Activated naive CD4-positive, alpha-beta T cell treated with anti-CD3 and anti-CD28 coated beads for 36 hours (primary cell): ENCODE measurements at regions not wholly inside any gene's neighbourhood (a gene's known extent, or its start where the extent isn't known, plus 50 kb on each side); places are given as distances from the start of the nearest gene placed in this dataset.

ENCODE experiments used
- CTCF ChIA-PET: fragments of 350-600 bp; sonication (Branson Sonifier 250); formaldehyde crosslinking; loops from one replicate; lab custom pipeline; 2021; ENCODE audit warnings: antibody characterized with exemption; lab: Charles Lee
- DNase-seq: peaks from one replicate; pipeline ENCODE4 v3.0.0-alpha.2; 2020
- H3K27ac Mint-ChIP-seq: one replicate; pipeline ENCODE4 v1.8.0; 2021; ENCODE audit warnings: mild to moderate bottlenecking, mixed read lengths
- H3K27me3 Mint-ChIP-seq: one replicate; pipeline ENCODE4 v1.8.0; 2021; ENCODE audit warnings: low read depth, mixed read lengths
- H3K36me3 Mint-ChIP-seq: one replicate; pipeline ENCODE4 v1.8.0; 2021; ENCODE audit warnings: low read depth, mixed read lengths
- H3K4me1 Mint-ChIP-seq: one replicate; pipeline ENCODE4 v1.8.0; 2021; ENCODE audit warnings: low read depth, mixed read lengths
- H3K4me3 Mint-ChIP-seq: one replicate; pipeline ENCODE4 v1.8.0; 2021; ENCODE audit warnings: mild to moderate bottlenecking, moderate library complexity, mixed read lengths
- H3K9me3 Mint-ChIP-seq: one replicate; pipeline ENCODE4 v1.8.0; 2021; ENCODE audit warnings: mixed read lengths
- intact Hi-C: fragments of 100-400 bp; cut with micrococcal nuclease; formaldehyde crosslinking; loops from one replicate; pipeline ENCODE4 v1.15.1; 2023

DNA sequence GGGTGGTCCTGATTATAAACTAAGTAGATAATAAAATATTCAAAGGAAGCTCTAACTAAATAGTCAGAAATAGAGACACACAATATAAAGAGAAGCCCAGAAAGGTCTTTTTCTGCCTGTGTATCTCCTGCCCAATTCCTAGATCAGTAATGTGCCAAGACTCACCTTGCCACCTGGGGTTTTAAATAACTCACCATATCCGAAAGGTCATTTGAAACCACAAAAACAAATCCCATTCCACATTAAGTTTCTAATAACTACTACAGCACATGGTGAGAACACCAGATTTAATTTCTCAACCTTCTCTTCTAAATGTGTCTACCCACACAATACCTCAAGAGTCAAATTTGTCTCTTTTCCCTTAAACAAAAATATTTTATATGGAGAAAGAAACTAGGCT lies 75.2 kb downstream of the ZNF608 start:
- Mint-ChIP-seq H3K27me3 (no peaks in the 10 kb centered on the region), H3K36me3 (no peaks in the 10 kb centered on the region), H3K27ac (no peak overlapping the region), H3K4me1 (no peaks in the 10 kb centered on the region), H3K9me3 (no peaks in the 10 kb centered on the region), H3K4me3 (no peak overlapping the region)
- no peak for DNase-seq
- CTCF ChIA-PET: no interaction called here
- intact Hi-C loops: no loop called here

DNA sequence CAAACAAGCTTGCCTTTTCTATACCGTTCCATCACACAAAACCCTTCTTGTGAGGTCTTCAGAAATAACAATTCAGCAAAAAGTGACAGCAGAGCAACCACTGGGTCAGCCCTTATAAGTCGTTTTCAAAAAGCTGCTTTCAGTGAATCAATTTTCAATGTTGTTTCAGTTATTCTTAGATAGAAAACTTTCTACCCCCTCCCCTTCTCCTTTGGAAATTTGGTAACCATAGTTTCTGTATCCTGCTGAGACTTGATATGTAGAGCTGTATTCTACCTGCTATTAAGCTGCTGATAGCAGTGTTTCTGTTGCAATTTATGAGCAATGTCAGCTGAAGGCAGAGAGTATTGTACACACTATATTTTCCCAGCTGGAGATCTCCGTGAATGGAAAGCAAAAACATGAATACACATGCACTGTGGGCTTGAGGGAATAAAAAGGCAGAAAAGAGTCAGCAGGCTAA lies 75.7 kb downstream of the ZNF608 start:
- Mint-ChIP-seq H3K9me3 (no peaks in the 10 kb centered on the region), H3K36me3 (no peaks in the 10 kb centered on the region), H3K27me3 (no peaks in the 10 kb centered on the region), H3K4me3 (no peak overlapping the region), H3K27ac (no peak overlapping the region), H3K4me1 (no peaks in the 10 kb centered on the region)
- CTCF ChIA-PET: no interaction called here
- intact Hi-C loops: no loop called here
- no peak for DNase-seq

DNA sequence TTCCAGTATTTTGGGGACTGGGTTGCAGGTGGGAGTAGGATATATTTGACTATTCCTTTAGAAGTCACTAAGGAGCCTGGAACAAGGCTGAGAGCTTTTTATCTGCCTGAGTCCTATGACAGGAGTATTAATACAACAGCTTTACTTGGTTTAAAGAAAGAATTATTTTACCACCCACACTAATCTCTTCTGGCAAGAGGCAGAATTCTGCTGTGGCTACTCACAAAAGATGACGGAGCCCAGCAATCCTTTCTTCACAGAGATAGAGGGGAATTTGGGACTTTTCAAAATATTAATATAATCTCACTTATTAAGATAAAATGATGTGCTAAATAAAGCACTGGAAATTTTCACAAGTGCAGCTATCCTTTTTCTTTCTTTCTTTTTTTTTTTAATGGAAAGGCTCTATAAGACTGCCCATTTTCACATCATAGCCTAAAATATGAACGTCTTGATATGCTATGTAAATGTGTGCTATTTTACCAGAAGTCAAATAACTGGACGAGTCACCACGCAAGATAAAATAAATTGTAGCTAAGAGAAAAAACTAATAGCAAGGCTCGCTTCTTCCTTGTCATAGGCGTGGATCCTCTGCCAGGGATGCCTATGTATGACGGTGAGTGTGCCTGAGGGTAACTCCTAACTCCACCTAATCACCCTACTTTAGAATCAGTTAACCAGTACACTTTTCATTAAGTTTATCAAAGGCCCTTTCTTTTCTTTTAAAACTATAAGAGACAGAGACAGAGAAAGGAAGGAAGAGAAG lies 76.3 kb downstream of the ZNF608 start:
- no peaks in the 10 kb centered on the region for H3K9me3 Mint-ChIP-seq
- DNase-seq: no peak
- no peaks in the 10 kb centered on the region for H3K36me3 Mint-ChIP-seq
- H3K27ac Mint-ChIP-seq: no peak overlapping the region
- CTCF ChIA-PET: no interaction called here
- no peaks in the 10 kb centered on the region for H3K27me3 Mint-ChIP-seq
- no peaks in the 10 kb centered on the region for H3K4me1 Mint-ChIP-seq
- H3K4me3 Mint-ChIP-seq: no peak overlapping the region
- intact Hi-C loops: no loop called here

DNA sequence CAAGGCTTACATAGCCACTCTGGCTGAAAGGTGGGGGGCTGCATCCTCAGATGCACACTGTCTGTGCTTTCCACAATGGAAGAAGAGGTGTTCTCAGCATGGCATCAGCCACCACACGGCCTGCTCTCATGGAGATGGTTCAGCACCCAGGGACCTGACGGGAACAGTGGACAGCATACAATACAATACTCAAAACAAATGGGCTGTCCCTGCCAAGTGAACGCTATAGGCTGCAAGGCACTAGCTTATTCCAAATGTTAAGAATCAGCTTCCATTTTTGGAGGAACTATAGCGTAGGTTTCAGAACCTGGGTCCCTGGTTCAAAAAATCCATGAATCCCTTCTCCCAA lies 77.2 kb downstream of the ZNF608 start:
- Mint-ChIP-seq H3K9me3 (no peaks in the 10 kb centered on the region), H3K36me3 (no peaks in the 10 kb centered on the region), H3K4me3 (no peak overlapping the region), H3K27me3 (peaks cover 2% of the 10 kb centered on the region), H3K27ac (no peak overlapping the region), H3K4me1 (no peaks in the 10 kb centered on the region)
- DNase-seq: no peak
- CTCF ChIA-PET: no interaction called here
- intact Hi-C loops: no loop called here

DNA sequence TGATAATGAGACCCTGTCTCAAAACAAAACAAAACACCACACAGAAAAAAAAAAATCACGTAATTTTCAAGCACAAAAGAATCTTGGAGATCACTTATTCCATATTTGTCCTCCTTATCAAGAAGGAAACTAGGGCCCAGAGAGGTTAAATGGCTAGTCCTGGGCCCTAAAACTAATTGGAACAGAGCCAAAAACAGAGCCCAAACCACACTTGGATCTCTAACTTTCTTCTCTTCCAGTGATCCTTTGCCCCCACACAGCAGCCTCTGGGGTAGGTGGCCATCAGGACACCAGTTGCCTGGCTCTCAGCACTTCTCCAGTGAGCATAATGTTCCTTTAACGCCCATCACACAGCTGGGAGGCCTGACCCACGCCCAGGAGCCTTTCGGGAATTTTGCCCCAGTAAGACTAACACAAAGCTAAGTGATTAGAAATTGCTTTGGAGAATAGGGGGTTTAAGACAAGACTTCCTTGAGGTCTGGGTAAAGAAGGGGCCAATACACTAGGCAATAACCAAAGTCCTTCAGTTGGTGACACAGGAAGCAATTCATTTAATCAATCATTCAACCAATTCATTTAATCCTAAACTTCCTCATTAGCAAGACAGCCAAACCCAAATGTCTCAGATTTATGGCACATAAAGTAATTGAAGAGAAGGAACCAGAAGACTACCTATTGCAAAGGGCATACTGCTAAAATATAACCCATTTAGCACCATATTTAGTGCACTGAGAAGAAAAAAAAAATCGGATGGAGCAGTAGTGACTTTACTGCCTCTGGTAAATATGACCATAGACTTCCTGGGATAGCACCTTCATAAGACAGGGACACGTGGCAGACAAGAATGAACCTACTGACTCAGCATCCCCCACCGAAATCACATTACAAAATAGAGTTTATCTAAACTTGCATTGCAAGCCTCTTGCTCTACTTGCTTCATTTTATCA lies 77.8 kb downstream of the ZNF608 start:
- H3K36me3 Mint-ChIP-seq: no peaks in the 10 kb centered on the region
- no peak overlapping the region for H3K4me3 Mint-ChIP-seq
- DNase-seq: no peak
- peaks cover 5% of the 10 kb centered on the region for H3K27me3 Mint-ChIP-seq
- H3K4me1 Mint-ChIP-seq: no peaks in the 10 kb centered on the region
- H3K9me3 Mint-ChIP-seq: no peaks in the 10 kb centered on the region
- intact Hi-C loops: no loop called here
- no peak overlapping the region for H3K27ac Mint-ChIP-seq
- CTCF ChIA-PET: no interaction called here

DNA sequence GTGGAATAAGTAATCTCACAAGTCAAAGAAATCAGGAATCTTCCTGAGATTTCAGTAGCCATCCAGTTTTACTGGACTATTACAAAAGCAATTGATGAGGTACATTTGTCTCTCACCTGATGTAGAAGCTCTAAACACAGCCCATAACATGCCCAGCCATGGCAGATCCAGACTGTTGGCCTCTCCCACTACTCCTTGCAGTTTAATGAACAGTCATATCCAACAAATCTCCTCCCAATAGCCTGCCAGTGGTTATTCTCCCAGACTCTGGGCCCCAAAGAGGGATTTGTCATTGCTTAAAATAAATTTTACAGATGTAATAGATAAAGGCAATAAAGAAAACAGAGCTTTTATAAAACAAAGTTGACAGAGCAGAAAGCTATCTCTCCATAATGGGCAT lies 80.8 kb downstream of the ZNF608 start:
- CTCF ChIA-PET: interaction anchor here (0.6 kb wide), 1 partner anchor 68 kb away, joined by 3 read pairs; no protein-coding TSS in a partner anchor
- Mint-ChIP-seq H3K36me3 (no peaks in the 10 kb centered on the region), H3K27ac (no peak overlapping the region), H3K27me3 (peaks cover 12% of the 10 kb centered on the region), H3K4me3 (no peak overlapping the region), H3K4me1 (no peaks in the 10 kb centered on the region), H3K9me3 (no peaks in the 10 kb centered on the region)
- no peak for DNase-seq
- intact Hi-C loops: no loop called here

DNA sequence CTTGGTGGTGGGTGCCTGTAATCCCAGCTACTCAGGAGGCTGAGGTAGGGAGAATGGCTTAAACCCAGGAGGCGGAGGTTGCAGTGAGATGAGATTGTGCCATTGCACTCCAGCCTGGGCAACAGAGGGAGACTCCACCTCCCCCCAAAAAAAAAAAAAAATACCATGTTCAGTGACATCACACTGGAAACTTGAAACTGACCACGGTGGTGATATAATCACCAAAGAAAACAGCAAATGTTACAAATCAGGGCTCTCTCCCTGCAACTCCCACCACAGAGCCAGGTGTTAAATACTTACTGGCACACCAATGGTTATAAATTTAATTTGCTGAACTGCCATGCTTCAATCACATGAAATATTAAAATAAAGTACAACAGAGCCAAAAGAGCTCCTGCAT lies 81.4 kb downstream of the ZNF608 start:
- intact Hi-C loops: no loop called here
- CTCF ChIA-PET: no interaction called here
- Mint-ChIP-seq H3K27me3 (peaks cover 17% of the 10 kb centered on the region), H3K27ac (no peak overlapping the region), H3K4me3 (no peak overlapping the region), H3K9me3 (no peaks in the 10 kb centered on the region), H3K36me3 (no peaks in the 10 kb centered on the region), H3K4me1 (no peaks in the 10 kb centered on the region)
- no peak for DNase-seq

DNA sequence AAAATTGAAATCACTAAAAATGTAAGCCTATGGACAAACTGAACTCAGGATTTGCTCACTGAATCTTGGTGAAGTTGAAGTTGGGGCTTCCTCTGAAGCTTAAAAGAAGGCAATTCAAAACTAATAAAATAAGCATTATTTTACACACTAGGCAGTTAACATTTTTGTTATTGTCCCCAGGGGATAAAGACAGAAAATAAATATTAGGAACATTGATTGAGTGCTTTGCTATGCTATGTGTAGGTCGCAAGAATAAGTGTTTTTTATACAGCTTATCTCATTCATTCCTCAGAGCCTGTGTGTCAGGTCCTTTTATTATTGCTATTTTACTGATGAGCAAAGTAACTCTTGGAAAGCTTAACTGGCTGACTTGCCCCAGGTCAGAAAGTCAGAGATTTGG lies 82.2 kb downstream of the ZNF608 start:
- Mint-ChIP-seq H3K9me3 (no peaks in the 10 kb centered on the region), H3K27me3 (peaks cover 22% of the 10 kb centered on the region), H3K4me1 (no peaks in the 10 kb centered on the region), H3K36me3 (no peaks in the 10 kb centered on the region), H3K4me3 (no peak overlapping the region), H3K27ac (no peak overlapping the region)
- CTCF ChIA-PET: interaction anchor here (0.7 kb wide), 1 partner anchor 16 kb away, joined by 4 read pairs; no protein-coding TSS in a partner anchor
- intact Hi-C loops: no loop called here
- DNase-seq: no peak

DNA sequence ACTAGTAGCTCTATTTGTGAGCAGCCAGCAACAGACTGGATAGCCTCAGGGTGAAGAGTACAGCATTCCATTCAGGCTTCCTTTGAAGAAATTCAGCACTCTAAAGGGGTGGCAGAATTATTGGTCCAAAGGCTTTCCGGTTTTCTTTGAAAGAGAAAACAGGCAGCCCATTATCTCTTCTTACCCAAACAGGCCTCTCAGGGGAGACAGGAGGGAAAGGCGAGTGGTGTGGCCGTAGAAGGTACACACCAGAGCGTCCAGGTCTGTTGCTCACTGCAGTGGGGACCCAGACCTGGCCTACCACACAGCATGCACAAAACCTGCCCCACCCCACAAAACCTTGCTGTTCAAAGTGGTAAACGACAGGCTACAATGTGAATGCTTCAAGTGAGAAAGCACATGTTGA lies 83.3 kb downstream of the ZNF608 start:
- Mint-ChIP-seq H3K36me3 (no peaks in the 10 kb centered on the region), H3K27ac (no peak overlapping the region), H3K4me1 (no peaks in the 10 kb centered on the region), H3K9me3 (no peaks in the 10 kb centered on the region), H3K4me3 (no peak overlapping the region), H3K27me3 (peaks cover 28% of the 10 kb centered on the region)
- CTCF ChIA-PET: no interaction called here
- intact Hi-C loops: no loop called here
- DNase-seq: no peak

DNA sequence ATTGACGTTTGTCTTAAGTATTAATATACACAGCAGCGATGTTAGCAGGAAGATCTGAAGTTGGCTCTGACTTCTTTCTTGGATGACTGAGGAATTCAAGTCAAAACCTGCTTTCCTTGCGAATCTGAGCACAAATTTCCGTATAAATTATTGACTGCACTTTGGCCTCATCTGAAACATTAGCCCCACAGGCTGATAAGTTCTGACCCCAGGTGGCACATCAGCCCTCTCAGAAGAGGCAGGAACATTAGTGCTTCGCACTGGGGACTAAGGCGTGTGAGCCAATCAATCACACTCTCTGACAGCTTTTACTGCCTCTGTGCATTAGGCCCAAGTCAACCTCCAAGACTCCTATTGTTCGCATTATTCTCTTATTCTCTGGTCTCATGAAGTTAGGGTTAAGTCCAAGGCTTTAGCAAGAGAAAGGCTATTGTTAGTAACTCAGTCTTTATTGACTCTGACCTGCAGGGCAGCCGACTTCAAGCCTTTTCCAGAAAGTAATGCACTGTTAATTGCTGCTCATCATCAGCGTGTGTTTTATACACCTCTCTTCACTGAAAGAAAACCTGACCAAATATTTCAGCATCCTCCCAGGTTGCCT lies 84.2 kb downstream of the ZNF608 start:
- no peaks in the 10 kb centered on the region for H3K9me3 Mint-ChIP-seq
- peaks cover 28% of the 10 kb centered on the region for H3K27me3 Mint-ChIP-seq
- H3K27ac Mint-ChIP-seq: no peak overlapping the region
- DNase-seq: no peak
- H3K4me1 Mint-ChIP-seq: no peaks in the 10 kb centered on the region
- no peaks in the 10 kb centered on the region for H3K36me3 Mint-ChIP-seq
- intact Hi-C loops: no loop called here
- CTCF ChIA-PET: no interaction called here
- H3K4me3 Mint-ChIP-seq: no peak overlapping the region

DNA sequence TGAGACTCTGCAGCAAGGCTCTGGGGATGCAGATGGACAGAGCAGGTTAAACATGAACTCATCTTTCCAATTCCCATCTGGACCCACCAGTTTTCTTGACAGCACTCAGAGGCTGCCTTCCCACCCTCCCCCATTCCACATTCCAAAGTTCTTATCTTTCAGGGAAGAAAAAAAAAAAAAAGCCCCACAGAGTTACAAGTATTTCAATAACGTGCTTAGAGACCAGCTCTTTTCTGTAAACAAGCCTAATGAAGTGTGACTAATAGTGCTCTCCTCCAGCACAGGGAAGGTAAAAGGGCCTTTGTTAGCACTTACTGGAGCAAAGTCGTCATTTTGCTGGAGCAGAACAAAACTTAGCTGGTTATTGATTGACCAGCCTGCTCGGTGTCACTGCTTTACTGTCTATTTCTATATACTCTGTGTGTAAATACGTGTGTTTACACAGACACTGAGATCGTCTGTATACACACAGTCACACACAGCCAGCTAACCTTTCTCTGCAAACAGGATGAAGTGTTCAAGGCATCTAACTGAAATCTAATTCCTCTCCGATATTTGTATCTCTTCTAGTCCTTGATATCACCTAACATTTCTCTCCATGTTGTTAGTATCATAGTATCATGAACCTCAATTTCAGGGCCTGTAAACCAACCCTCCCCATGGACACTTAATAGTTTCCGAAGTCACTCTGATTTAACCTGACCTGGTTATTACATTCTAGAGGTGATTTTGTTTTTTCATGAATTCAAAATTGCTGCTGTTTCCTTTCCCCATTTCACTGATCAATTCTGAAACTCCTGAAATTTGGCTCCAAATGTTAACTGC lies 84.9 kb downstream of the ZNF608 start:
- no peak for DNase-seq
- Mint-ChIP-seq H3K4me1 (no peaks in the 10 kb centered on the region), H3K36me3 (no peaks in the 10 kb centered on the region), H3K9me3 (no peaks in the 10 kb centered on the region), H3K27ac (no peak overlapping the region), H3K4me3 (no peak overlapping the region), H3K27me3 (peaks cover 28% of the 10 kb centered on the region)
- CTCF ChIA-PET: no interaction called here
- intact Hi-C loops: no loop called here
